GM12878 (cell line): ENCODE measurements at regions not wholly inside any gene's neighbourhood (a gene's known extent, or its start where the extent isn't known, plus 50 kb on each side); places are given as distances from the start of the nearest gene placed in this dataset.

ENCODE experiments used
- ATAC-seq: fragments of 200-7000 bp; cut with Tn5 transposase; 3 replicates; pipeline ENCODE4 v1.9.1; 2020; ENCODE audit warnings: mild to moderate bottlenecking, moderate library complexity
- BruUV-seq: library from RNA; stranded (reverse); fragments of 400-500 nt; replicated peaks from 2 replicates; lab custom pipeline; 2021; lab: Mats Ljungman, UMichigan
- CTCF ChIA-PET: fragments of 300-600 bp; sonication (Branson Sonifier 250); formaldehyde crosslinking; extraction: SDS; loops from one replicate; lab custom pipeline; 2021; ENCODE audit warnings: inconsistent platforms; lab: Yijun Ruan, JAX
- POLR2A ChIA-PET: fragments of 350-600 bp; formaldehyde crosslinking; extraction: SDS; loops from one replicate; lab custom pipeline; 2021; ENCODE audit warnings: inconsistent platforms; lab: Charles Lee
- RAD21 ChIA-PET: fragments of 300-600 bp; sonication (Branson Sonifier 250); formaldehyde crosslinking; loops from one replicate; lab custom pipeline; 2023; ENCODE audit warnings: antibody characterized with exemption; ENCODE audit not compliant: unreplicated experiment; lab: Charles Lee
- SMC1A ChIA-PET: fragments of 300-600 bp; sonication (Branson Sonifier 250); formaldehyde crosslinking; loops from one replicate; lab custom pipeline; 2023; ENCODE audit not compliant: unreplicated experiment, uncharacterized antibody; lab: Charles Lee
- DNase-seq: peaks from one replicate; pipeline ENCODE4 v3.0.0-alpha.2; 2011; ENCODE audit warnings: low read depth, low spot score
- FAIRE-seq: peaks from 3 replicates; lab custom pipeline; 2011; peaks lifted over from hg19 to GRCh38; lab: Jason Lieb, UNC
- H2AFZ ChIP-seq: 2 replicates; pipeline ENCODE4 v1.6.0; 2011; ENCODE audit warnings: low read depth, low read length, control low read depth; ENCODE audit not compliant: control insufficient read depth
- H3K27ac ChIP-seq: 2 replicates; pipeline ENCODE4 v1.5.1; 2011; ENCODE audit warnings: control low read depth; ENCODE audit not compliant: control insufficient read depth, insufficient read depth
- H3K27me3 ChIP-seq, 2 experiments: replicated peaks in 1 of 2; 2 replicates each; pipeline versions ENCODE4 v1.6.0 to v1.6.1; 2011; ENCODE audit warnings: low read length in 1 of 2; ENCODE audit not compliant: control insufficient read depth in 2 of 2, insufficient read depth in 2 of 2
- H3K36me3 ChIP-seq, 2 experiments: 2 replicates each; pipeline ENCODE4 v1.5.1; 2011; ENCODE audit warnings: low read length in 1 of 2; ENCODE audit not compliant: control insufficient read depth in 2 of 2, insufficient read depth in 2 of 2
- H3K4me1 ChIP-seq: 2 replicates; pipeline ENCODE4 v1.6.1; 2011; ENCODE audit warnings: mild to moderate bottlenecking, low read length, moderate library complexity, mixed read lengths; ENCODE audit not compliant: control insufficient read depth, insufficient read depth
- H3K4me2 ChIP-seq: 2 replicates; pipeline ENCODE4 v1.6.0; 2011; ENCODE audit warnings: control low read depth; ENCODE audit not compliant: control insufficient read depth, insufficient read depth
- H3K4me3 ChIP-seq: fragments of 200-600 bp; sonication (generic); 2 replicates; pipeline ENCODE4 v1.5.1; 2016
- H3K79me2 ChIP-seq: 2 replicates; pipeline ENCODE4 v1.6.0; 2011; ENCODE audit warnings: low read length; ENCODE audit not compliant: control insufficient read depth, insufficient read depth
- H3K9ac ChIP-seq: 2 replicates; pipeline ENCODE4 v1.8.0; 2011; ENCODE audit warnings: low read length, control low read depth, mixed read lengths; ENCODE audit not compliant: control insufficient read depth, insufficient read depth
- H3K9me3 ChIP-seq: replicated peaks from 3 replicates; pipeline ENCODE4 v1.5.1; 2011; ENCODE audit warnings: mild to moderate bottlenecking, low read length; ENCODE audit not compliant: control insufficient read depth, insufficient read depth
- H4K20me1 ChIP-seq: 2 replicates; pipeline ENCODE4 v1.6.0; 2011; ENCODE audit not compliant: control insufficient read depth, insufficient read depth
- CREM ChIP-seq: IDR thresholded peaks from 2 replicates; pipeline ENCODE4 v1.6.1; 2014; ENCODE audit warnings: antibody characterized with exemption, low read depth
- CUX1 ChIP-seq: IDR thresholded peaks from 2 replicates; pipeline ENCODE4 v1.6.1; 2012; ENCODE audit warnings: improper control_type of control experiment, low read depth, low read length; ENCODE audit not compliant: insufficient replicate concordance
- NFIC ChIP-seq: IDR thresholded peaks from 2 replicates; pipeline ENCODE4 v1.6.1; 2012; ENCODE audit warnings: low read depth, mild to moderate bottlenecking, inconsistent platforms, low read length, moderate library complexity
- NR2F1 ChIP-seq: fragments of 450-650 bp; conservative IDR thresholded peaks from 2 replicates; pipeline ENCODE4 v1.6.1; 2017; ENCODE audit warnings: mild to moderate bottlenecking
- PAX8 ChIP-seq: fragments of 450-650 bp; IDR thresholded peaks from 2 replicates; pipeline ENCODE4 v1.6.1; 2017; ENCODE audit warnings: mild to moderate bottlenecking, moderate library complexity
- POLR2AphosphoS2 ChIP-seq: IDR thresholded peaks from 2 replicates; pipeline ENCODE4 v1.6.1; 2011; ENCODE audit warnings: low read depth, mild to moderate bottlenecking, low read length, improper control_type of control experiment, moderate library complexity
- SIN3A ChIP-seq: IDR thresholded peaks from 2 replicates; pipeline ENCODE4 v1.6.1; 2012; ENCODE audit warnings: low read depth, low read length, improper control_type of control experiment
- SMARCA5 ChIP-seq: fragments of 450-650 bp; IDR thresholded peaks from 2 replicates; pipeline ENCODE4 v1.6.1; 2017; ENCODE audit warnings: mild to moderate bottlenecking
- WGBS: methylation state at CpG from one replicate; pipeline ENCODE4 v1.1.6; 2016; ENCODE audit warnings: low lambda C conversion rate; ENCODE audit not compliant: insufficient replicate concordance, insufficient coverage; ENCODE audit errors: missing lambda C conversion rate; 5-methylcytosine and 5-hydroxymethylcytosine counted together
- in situ Hi-C: fragments of 300-500 bp; cut with MboI; formaldehyde crosslinking; loops from 9 replicates; pipeline ENCODE4 v1.14.3; 2018; ENCODE audit warnings: mixed read lengths
- intact Hi-C: fragments of 100-400 bp; cut with micrococcal nuclease; formaldehyde crosslinking; loops from one replicate; pipeline ENCODE4 v1.14.2; 2022; ENCODE audit not compliant: unreplicated experiment
- TF ChIP-seq, protein P1 (sequence below): fragments of 450-650 bp; formaldehyde crosslinking; IDR thresholded peaks from 2 replicates; pipeline ENCODE4 v1.4.0; 2020; ENCODE audit warnings: mild to moderate bottlenecking, moderate library complexity
- TF ChIP-seq, protein P2 (sequence below): IDR thresholded peaks from 2 replicates; pipeline ENCODE4 v1.6.1; 2011; ENCODE audit warnings: borderline replicate concordance, low read depth, mild to moderate bottlenecking, moderate library complexity, low read length; ENCODE audit not compliant: insufficient read depth, poor library complexity, severe bottlenecking
- TF ChIP-seq, protein P3 (sequence below): IDR thresholded peaks from 2 replicates; pipeline ENCODE4 v1.6.1; 2011; ENCODE audit warnings: borderline replicate concordance, low read depth, mild to moderate bottlenecking, moderate library complexity, mixed read lengths, low read length; ENCODE audit not compliant: insufficient read depth; ENCODE audit errors: extremely low read length

DNA sequence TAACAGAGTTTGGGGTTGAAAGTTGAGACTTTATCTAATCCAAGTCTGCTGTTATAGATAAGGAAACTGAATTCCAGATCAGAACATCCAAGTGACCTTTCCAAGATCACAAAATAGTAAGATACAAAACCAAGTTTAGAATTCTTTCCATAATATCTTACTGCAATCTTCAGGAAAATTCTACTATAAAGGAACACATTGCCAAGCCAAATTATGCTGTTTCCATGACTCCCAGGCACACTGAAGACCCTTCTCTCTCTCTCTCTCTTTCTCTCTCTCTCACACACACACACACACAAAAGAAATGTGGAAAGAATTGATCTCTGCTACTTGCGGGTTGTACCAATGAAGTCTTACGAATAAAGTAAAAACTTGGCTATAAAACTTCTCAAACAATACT, 398.4 kb downstream of the METTL4 start:
- Histone ChIP-seq H2AFZ (no peak overlapping the region), H4K20me1 (no peaks in the 10 kb centered on the region), H3K9me3 (no peaks in the 10 kb centered on the region), H3K36me3 (no peaks in the 10 kb centered on the region), H3K79me2 (no peaks in the 10 kb centered on the region), H3K4me2 (no peak overlapping the region), H3K4me1 (no peaks in the 10 kb centered on the region), H3K4me3 (no peak overlapping the region), H3K9ac (no peak overlapping the region), H3K27ac (no peak overlapping the region), H3K27me3 (no peaks in the 10 kb centered on the region)
- BruUV-seq, result no TSS peak
- ChIA-PET SMC1A (no interaction called here), CTCF (no interaction called here), RAD21 (no interaction called here), POLR2A (no interaction called here)
- DNase-seq (no peak), FAIRE-seq (no peak), ATAC-seq (no peak)
- WGBS, result 10% methylated on average over 2 of the region's 2 CpGs
- in situ Hi-C loops, result no loop called here
- intact Hi-C loops, result no loop called here
- TF ChIP-seq, protein P1, sequence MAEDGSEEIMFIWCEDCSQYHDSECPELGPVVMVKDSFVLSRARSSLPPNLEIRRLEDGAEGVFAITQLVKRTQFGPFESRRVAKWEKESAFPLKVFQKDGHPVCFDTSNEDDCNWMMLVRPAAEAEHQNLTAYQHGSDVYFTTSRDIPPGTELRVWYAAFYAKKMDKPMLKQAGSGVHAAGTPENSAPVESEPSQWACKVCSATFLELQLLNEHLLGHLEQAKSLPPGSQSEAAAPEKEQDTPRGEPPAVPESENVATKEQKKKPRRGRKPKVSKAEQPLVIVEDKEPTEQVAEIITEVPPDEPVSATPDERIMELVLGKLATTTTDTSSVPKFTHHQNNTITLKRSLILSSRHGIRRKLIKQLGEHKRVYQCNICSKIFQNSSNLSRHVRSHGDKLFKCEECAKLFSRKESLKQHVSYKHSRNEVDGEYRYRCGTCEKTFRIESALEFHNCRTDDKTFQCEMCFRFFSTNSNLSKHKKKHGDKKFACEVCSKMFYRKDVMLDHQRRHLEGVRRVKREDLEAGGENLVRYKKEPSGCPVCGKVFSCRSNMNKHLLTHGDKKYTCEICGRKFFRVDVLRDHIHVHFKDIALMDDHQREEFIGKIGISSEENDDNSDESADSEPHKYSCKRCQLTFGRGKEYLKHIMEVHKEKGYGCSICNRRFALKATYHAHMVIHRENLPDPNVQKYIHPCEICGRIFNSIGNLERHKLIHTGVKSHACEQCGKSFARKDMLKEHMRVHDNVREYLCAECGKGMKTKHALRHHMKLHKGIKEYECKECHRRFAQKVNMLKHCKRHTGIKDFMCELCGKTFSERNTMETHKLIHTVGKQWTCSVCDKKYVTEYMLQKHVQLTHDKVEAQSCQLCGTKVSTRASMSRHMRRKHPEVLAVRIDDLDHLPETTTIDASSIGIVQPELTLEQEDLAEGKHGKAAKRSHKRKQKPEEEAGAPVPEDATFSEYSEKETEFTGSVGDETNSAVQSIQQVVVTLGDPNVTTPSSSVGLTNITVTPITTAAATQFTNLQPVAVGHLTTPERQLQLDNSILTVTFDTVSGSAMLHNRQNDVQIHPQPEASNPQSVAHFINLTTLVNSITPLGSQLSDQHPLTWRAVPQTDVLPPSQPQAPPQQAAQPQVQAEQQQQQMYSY, result no peak
- TF ChIP-seq SIN3A, result no peak
- no peak for TF ChIP-seq POLR2AphosphoS2
- TF ChIP-seq NR2F1, result no peak
- TF ChIP-seq, protein P2, sequence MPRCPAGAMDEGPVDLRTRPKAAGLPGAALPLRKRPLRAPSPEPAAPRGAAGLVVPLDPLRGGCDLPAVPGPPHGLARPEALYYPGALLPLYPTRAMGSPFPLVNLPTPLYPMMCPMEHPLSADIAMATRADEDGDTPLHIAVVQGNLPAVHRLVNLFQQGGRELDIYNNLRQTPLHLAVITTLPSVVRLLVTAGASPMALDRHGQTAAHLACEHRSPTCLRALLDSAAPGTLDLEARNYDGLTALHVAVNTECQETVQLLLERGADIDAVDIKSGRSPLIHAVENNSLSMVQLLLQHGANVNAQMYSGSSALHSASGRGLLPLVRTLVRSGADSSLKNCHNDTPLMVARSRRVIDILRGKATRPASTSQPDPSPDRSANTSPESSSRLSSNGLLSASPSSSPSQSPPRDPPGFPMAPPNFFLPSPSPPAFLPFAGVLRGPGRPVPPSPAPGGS, result no peak
- no peak for TF ChIP-seq CUX1
- TF ChIP-seq CREM, result no peak
- TF ChIP-seq SMARCA5, result no peak
- TF ChIP-seq, protein P3, sequence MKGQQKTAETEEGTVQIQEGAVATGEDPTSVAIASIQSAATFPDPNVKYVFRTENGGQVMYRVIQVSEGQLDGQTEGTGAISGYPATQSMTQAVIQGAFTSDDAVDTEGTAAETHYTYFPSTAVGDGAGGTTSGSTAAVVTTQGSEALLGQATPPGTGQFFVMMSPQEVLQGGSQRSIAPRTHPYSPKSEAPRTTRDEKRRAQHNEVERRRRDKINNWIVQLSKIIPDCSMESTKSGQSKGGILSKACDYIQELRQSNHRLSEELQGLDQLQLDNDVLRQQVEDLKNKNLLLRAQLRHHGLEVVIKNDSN, result no peak
- TF ChIP-seq NFIC, result no peak
- TF ChIP-seq PAX8, result no peak
